GM12864 (cell line): ENCODE measurements at regions not wholly inside any gene's neighbourhood (a gene's known extent, or its start where the extent isn't known, plus 50 kb on each side); places are given as distances from the start of the nearest gene placed in this dataset.

Experiments used
- DNase-seq: peaks from one replicate; pipeline ENCODE4 v3.0.0-alpha.2; 2011; ENCODE audit warnings: low read depth
- H3K4me3 ChIP-seq: 2 replicates; pipeline ENCODE4 v1.5.1; 2011; ENCODE audit warnings: mild to moderate bottlenecking, low read depth, low read length, control low read depth
- TF ChIP-seq, protein P1 (sequence below): IDR thresholded peaks from 2 replicates; pipeline ENCODE4 v1.5.1; 2011; ENCODE audit warnings: low read depth, mild to moderate bottlenecking, moderate library complexity, low read length, control low read depth, inconsistent platforms; ENCODE audit errors: missing control alignments

DNA sequence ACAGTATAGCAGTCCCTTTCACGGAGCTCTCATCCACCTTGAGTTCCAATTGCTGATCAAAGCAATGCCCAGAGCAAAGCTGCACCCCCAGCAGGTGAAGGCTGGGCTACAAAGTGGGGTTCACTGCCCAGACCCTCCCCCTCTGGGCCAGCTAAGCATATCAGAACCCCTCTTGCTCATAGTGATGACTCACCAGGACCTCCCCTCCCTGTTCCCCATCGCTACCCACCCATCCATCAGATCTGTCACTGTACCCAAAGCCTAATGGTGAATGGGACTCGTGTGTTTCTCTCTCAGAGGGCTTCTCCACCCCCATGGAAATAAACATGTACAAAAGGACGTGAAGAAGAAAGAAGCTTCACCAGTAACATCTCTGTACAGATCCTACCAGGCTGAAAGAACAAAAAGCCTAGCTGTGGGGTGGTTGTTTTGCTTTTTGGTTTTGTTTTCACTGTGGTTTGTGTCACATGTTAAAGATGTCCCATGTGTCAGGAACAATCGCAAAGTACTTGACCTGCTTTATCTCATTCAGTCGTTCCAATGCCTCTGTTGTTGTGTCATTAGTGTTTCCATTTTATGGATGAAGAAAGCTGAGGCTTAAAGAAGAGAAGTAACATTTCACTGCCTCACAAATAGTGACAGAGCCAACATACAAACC lies 518.5 kb downstream of the CD83 start:
- TF ChIP-seq, protein P1, sequence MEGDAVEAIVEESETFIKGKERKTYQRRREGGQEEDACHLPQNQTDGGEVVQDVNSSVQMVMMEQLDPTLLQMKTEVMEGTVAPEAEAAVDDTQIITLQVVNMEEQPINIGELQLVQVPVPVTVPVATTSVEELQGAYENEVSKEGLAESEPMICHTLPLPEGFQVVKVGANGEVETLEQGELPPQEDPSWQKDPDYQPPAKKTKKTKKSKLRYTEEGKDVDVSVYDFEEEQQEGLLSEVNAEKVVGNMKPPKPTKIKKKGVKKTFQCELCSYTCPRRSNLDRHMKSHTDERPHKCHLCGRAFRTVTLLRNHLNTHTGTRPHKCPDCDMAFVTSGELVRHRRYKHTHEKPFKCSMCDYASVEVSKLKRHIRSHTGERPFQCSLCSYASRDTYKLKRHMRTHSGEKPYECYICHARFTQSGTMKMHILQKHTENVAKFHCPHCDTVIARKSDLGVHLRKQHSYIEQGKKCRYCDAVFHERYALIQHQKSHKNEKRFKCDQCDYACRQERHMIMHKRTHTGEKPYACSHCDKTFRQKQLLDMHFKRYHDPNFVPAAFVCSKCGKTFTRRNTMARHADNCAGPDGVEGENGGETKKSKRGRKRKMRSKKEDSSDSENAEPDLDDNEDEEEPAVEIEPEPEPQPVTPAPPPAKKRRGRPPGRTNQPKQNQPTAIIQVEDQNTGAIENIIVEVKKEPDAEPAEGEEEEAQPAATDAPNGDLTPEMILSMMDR = no peak
- DNase-seq = no peak
- no peak overlapping the region for H3K4me3 ChIP-seq

DNA sequence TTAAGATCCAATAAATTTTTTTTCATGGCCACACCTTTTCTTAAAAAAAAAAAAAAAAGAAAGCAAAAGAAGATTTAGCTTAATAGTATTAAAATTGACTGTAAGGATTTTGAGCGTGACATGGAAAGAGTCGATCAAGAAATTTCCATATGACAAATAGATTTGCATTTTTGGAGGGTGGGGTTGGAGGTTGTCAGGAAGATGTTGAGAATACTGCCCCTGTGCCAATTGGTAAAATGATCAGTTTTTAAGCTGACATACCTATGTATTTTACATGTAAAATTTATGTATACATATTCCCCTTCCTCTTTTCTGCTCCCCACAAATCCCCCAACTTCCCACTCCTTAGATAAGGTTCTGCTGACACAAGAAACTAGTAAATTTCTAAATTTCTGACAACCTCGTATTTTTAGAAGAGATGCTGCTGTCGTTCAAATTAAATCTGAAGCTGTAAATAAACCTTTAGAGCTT lies 520.9 kb downstream of the CD83 start:
- H3K4me3 ChIP-seq = no peak overlapping the region
- TF ChIP-seq, protein P1 = no peak
- DNase-seq = no peak

DNA sequence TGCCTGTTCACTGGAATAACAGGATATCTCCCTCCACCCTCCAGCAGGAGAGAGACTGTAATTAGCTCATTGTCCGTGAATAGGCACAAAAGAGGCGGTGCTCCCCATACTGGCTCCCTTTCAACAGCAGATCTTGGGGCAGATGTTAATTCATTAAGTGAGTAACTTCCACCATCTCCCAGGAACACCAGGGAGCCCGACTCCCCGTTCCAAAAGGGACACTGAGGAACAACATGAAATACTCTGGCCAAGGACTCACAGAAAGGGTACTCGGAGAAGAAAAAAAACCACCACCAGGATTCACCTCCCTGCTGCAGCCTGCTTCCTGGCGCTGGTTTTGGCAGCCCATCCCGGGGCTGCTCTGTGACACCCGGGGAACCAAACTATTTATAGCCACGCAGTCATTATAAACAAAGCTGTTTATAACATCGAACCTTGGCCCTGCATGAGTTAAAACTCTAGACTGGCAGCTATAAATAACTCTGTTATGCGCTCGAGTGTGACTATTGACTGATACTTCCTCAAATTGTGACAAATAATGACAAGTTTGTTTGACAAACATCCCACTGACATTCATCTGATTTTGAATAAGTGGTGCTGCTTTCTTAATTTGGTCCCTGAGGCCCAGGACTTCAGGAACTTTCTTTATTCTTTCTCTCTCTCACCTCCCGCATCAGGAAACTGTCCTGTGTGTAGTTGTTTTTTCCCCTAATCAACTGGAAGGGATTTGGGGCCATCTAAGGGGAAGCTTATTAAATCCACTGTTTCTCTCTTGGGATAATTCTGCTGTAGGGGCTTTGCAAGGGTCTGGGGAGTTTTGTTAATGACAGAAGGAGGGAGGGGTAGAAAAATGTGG lies 521.6 kb downstream of the CD83 start:
- DNase-seq = no peak
- H3K4me3 ChIP-seq = no peak overlapping the region
- TF ChIP-seq, protein P1 = no peak

DNA sequence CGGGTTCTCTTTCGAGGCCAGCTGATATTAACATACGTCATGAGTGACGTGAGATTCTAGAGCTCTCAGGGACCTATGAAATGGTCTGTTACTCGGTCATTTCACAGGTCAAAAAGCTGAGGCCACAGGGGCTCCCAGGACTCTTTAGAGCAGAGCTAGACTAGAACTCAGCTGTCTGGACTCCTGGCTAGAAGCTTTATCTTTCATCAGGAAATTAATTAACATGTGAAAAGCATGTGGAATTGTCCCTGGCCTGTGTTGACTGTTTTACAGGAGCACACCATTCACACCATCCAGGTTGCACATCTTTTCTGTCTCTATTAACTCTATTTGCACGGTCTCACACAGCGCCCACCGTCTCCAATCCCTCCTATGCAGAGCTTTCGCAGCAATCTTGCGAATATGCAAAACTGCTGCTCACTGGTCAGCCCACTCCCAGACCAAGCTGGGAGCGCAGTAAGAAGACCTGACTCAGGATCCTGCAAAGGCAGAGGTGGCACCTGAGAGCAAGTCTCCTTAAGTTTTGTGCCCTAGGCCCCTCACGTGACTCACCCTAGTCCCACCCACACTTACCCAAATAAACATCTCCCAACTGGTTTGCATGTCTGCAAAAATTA lies 522.5 kb downstream of the CD83 start:
- no peak for DNase-seq
- H3K4me3 ChIP-seq = no peak overlapping the region
- TF ChIP-seq, protein P1 = no peak

DNA sequence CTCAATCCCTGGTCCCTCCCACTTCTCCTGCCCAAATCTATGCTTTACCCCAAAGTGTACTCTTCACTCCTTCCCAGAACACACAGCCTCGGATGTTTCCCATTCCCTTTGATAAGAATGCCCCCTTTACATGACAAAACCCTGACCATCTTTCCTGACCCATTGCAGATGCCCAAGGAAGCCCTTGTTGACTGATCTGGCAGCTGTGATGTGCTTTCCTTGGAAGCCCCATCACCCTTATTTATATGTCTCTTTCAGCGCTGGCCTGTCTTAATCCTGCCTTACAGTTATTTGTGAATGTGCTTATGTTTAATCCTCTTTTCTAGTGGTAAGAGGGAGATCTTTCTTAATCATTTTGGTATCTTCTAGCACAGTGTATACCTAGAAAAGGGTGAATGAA lies 523.1 kb downstream of the CD83 start:
- H3K4me3 ChIP-seq = no peak overlapping the region
- TF ChIP-seq, protein P1 = no peak
- DNase-seq = no peak

DNA sequence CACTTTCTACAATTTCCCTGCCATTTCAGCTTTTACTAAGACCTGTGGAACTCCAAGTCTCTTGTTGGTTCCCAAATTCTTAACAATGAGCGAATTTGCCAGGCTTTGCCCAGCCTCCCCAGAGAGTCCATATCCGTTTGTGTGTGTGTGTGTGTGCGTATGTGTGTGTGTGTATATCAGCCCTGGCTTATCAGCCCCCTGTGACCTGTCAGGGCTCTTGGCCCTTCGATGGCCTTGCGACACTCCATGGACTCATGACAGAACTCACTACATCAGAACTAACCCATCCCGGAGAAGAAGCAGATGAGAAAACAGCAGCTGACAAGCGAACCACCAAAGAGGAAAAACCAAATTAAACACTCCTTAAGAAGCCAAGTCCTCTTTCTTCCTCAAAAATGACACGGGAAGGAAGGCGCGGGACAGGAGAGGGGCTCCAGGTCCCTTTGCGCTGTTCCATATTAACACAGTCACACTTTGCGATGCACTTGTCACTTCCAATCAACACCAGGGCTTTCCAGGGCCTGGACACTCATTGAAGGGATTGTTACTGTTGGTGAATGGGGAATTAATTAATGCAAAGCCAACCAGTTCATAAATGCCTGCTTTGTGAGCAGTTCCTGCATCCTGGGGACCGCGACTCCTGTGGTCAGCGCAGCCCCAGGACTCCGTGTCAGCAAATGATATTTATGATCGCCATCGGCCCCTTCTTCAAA lies 524.0 kb downstream of the CD83 start:
- no peak for DNase-seq
- TF ChIP-seq, protein P1 = no peak
- H3K4me3 ChIP-seq = no peak overlapping the region
